MG63 (cell line): ENCODE measurements at regions not wholly inside any gene's neighbourhood (a gene's known extent, or its start where the extent isn't known, plus 50 kb on each side); places are given as distances from the start of the nearest gene placed in this dataset.
"Not testable (repeated sequence)": the region's sequence is repeated elsewhere in the genome, so short reads cannot be mapped to it uniquely, and the experiment has no call there.

Experiments
- DNase-seq: peaks from one replicate; pipeline ENCODE4 v3.0.0-alpha.2; 2020
- H3K27me3 ChIP-seq: fragments of 250-450 bp; sonication (Bioruptor Pico); 2 replicates; pipeline ENCODE4 v1.5.1; 2020; ENCODE audit warnings: mild to moderate bottlenecking, moderate library complexity
- H3K36me3 ChIP-seq: fragments of 250-450 bp; sonication (Bioruptor Pico); 2 replicates; pipeline ENCODE4 v1.5.1; 2020; ENCODE audit warnings: mild to moderate bottlenecking, moderate library complexity
- H3K4me3 ChIP-seq: fragments of 250-450 bp; sonication (Bioruptor Pico); 2 replicates; pipeline ENCODE4 v1.5.1; 2020; ENCODE audit warnings: mild to moderate bottlenecking, moderate library complexity
- H3K9me3 ChIP-seq: fragments of 250-450 bp; sonication (Bioruptor Pico); 2 replicates; pipeline ENCODE4 v1.5.1; 2020; ENCODE audit warnings: mild to moderate bottlenecking, moderate library complexity

DNA sequence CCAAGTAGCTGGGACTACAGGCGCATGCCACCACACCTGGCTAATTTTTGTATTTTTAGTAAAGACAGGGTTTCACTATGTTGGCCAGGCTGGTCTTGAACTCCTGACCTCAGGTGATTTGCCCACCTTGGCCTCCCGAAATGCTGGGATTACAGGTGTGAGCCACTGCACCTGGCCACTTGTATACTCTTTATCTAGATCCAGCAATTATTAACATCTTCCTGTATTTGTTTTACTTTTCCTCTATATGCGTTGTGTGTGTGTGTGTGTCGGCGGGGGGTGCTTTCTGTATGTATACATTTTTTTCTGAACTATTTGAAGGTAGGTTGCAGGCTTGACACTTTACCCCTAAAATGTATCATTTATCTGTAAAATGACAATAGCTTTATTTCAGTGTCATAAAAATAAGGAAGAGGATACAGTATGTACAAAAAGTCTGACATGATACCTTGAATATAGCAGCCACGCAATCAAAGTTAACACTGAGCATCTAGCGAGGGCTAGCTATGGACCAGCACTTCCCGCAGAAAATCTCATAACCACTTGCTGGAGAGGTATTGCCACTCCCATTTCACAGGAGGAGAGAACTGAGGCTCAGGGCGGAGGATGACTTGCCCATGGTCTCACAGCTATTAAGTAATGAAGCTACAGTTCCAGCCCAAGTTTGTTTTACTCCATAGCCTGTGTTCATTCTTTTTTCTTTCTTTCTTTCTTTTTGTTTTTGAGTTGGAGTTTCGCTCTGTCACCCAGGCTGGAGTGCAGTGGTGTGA lies 251.3 kb downstream of the MYCN start:
- Histone ChIP-seq H3K36me3 (no peaks in the 10 kb centered on the region), H3K27me3 (no peaks in the 10 kb centered on the region), H3K9me3 (no peaks in the 10 kb centered on the region; the same call in 1 of the 2 replicates), H3K4me3 (no peak overlapping the region)
- no peak for DNase-seq

GRCh38 chr2:16190446-16191270 lies 250.3 kb downstream of the MYCN start:
- H3K27me3 ChIP-seq: no peaks in the 10 kb centered on the region
- H3K9me3 ChIP-seq: no peaks in the 10 kb centered on the region; the same call in 1 of the 2 replicates
- H3K4me3 ChIP-seq: no peak overlapping the region
- DNase-seq: no peak
- no peaks in the 10 kb centered on the region for H3K36me3 ChIP-seq

- Histone ChIP-seq H3K27me3 (no peaks in the 10 kb centered on the region), H3K36me3 (no peaks in the 10 kb centered on the region), H3K9me3 (no peaks in the 10 kb centered on the region), H3K4me3 (no peak overlapping the region)
- DNase-seq: no peak
Observed at GRCh38 chr2:16189836-16190160, 249.4 kb downstream of the MYCN start.

- Histone ChIP-seq H3K4me3 (no peak overlapping the region), H3K27me3 (no peaks in the 10 kb centered on the region), H3K36me3 (no peaks in the 10 kb centered on the region), H3K9me3 (no peaks in the 10 kb centered on the region)
- no peak for DNase-seq
Observed at GRCh38 chr2:16189029-16189835, 248.9 kb downstream of the MYCN start.

GRCh38 chr2:16188261-16188890 lies 248.0 kb downstream of the MYCN start:
- H3K9me3 ChIP-seq: no peaks in the 10 kb centered on the region

DNA sequence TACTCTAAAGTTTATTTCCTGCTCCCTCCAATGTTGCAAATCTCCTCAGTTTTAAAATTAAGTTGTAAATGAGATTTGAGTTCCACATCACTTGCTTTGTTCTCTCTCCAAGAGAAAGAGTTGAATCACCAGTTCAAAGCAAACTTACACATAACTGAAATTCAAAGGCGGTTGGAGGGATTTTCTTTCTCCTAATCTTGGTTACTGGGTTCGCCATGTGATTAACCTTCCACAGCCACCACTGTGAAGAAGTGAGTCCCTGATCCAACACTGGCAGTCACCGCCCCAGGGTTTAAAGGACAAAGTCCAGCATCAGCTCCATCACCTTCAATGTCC lies 247.1 kb downstream of the MYCN start:
- Histone ChIP-seq H3K36me3 (no peaks in the 10 kb centered on the region), H3K9me3 (no peaks in the 10 kb centered on the region), H3K4me3 (no peak overlapping the region), H3K27me3 (no peaks in the 10 kb centered on the region)
- DNase-seq: no peak

More at GRCh38 chr2:16188261-16188890, 248.0 kb downstream of the MYCN start:
- Histone ChIP-seq H3K27me3 (no peaks in the 10 kb centered on the region), H3K4me3 (no peak overlapping the region), H3K36me3 (no peaks in the 10 kb centered on the region)
- DNase-seq: no peak

DNA sequence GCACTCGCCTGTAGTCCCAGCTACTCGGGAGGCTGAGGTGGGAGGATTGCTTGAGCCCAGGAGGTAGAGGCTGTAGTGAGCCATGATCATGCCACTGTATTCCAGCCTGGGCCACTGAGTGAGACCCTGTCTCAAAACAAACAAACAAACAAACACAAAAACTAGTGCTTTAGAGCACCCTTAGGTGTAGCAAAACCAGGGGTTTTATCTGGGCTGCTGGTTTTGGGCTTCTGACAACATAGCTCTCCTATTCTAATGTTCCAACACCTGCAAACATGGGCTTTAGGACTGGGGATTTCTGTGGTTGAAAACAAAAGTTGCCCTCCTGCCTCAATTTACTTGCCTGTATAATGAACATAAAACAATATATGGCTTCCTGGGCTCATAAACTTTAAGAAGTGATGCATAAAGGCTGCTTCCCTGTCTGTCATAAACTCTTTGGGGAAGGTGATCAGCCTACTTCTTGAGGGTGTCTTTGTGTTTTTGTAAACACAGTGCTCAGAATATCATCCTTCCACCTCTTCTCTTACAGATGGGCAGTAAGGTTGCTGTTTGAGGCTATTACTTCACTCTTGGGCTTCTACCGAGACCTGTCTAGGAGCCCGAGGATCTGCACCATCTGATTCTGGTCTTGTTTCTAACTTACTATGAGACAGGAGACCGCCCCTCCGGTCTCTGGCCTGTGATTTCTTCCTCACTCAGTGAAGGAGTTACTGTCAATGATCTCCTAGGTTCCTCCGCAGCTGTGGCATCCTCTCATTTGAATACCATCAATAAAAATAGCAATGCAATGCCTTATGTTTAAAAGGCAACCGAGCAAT lies 246.5 kb downstream of the MYCN start:
- H3K27me3 ChIP-seq: no peaks in the 10 kb centered on the region
- H3K4me3 ChIP-seq: no peak overlapping the region
- DNase-seq: no peak
- H3K36me3 ChIP-seq: no peaks in the 10 kb centered on the region
- H3K9me3 ChIP-seq: no peaks in the 10 kb centered on the region

DNA sequence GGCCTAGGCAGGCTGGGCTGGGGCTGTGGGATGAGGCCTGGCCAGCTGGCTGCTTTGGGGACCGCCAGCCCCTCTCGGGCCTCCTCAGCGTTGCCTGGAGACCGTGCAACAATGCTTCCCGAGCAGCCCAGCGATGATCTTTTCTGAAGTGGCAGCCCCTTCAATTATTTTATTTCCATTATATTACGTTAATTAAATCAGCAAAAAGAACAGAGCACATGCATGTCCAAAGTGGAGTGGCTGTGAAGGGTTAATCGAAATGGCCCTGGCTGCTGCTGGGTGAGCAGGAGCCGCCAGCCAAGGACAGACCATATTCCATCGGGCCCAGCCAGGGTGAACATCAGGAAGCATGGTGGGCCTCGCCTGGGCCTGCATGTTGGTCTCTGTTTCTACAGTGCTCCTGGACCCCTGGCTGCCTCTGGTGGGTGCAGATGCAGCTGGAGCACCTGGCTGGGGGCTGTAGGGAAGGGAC lies 245.5 kb downstream of the MYCN start:
- Histone ChIP-seq H3K4me3 (no peak overlapping the region), H3K27me3 (no peaks in the 10 kb centered on the region), H3K36me3 (no peaks in the 10 kb centered on the region), H3K9me3 (no peaks in the 10 kb centered on the region)
- DNase-seq: no peak

GRCh38 chr2:16184945-16185660 lies 244.8 kb downstream of the MYCN start:
- Histone ChIP-seq H3K9me3 (no peaks in the 10 kb centered on the region), H3K36me3 (no peaks in the 10 kb centered on the region), H3K27me3 (no peaks in the 10 kb centered on the region), H3K4me3 (no peak overlapping the region)
- no peak for DNase-seq

GRCh38 chr2:16184341-16184890 lies 244.1 kb downstream of the MYCN start:
- Histone ChIP-seq H3K4me3 (no peak overlapping the region), H3K36me3 (no peaks in the 10 kb centered on the region), H3K9me3 (no peaks in the 10 kb centered on the region), H3K27me3 (no peaks in the 10 kb centered on the region)
- DNase-seq: no peak

DNA sequence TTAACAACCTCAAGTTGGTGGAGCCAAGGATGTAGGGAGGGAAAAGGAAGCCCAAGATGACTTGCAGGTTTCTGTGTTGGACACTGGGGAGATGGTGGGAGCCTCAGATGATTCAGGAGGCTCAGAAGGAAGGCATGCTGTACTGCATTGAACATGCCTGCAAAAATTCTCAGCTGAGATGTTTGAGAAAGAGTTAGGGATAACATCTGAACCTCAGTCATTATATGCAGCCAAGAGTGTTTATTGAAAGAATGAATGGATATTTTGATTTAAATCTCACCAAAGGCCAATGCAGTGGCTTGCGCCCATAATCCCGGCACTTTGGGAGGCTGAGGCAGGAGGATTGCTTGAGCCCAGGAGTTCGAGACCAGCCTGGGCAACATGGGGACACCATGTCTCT lies 243.0 kb downstream of the MYCN start:
- no peak overlapping the region for H3K4me3 ChIP-seq
- H3K9me3 ChIP-seq: no peaks in the 10 kb centered on the region
- H3K27me3 ChIP-seq: no peaks in the 10 kb centered on the region
- no peak for DNase-seq
- H3K36me3 ChIP-seq: no peaks in the 10 kb centered on the region

DNA sequence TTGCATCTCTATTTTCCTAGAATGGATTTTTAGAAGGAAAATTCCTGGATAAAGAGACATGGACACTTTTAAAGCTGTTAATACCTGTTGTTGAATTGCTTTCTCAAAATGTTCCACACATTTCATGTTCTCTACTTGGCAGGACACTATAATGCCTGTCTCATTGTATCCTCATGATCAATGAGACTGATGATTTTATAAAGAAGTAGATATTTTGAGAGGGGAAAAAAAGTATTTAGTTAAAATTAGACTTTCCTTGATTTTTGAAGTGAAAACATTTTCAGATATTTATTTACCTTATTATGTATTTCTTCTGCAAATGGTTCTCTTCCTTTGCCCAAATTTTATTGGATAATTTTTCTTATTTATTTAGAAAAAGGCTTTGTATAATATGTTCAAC lies 242.5 kb downstream of the MYCN start:
- Histone ChIP-seq H3K27me3 (no peaks in the 10 kb centered on the region), H3K9me3 (no peaks in the 10 kb centered on the region), H3K4me3 (no peak overlapping the region), H3K36me3 (no peaks in the 10 kb centered on the region)
- no peak for DNase-seq

DNA sequence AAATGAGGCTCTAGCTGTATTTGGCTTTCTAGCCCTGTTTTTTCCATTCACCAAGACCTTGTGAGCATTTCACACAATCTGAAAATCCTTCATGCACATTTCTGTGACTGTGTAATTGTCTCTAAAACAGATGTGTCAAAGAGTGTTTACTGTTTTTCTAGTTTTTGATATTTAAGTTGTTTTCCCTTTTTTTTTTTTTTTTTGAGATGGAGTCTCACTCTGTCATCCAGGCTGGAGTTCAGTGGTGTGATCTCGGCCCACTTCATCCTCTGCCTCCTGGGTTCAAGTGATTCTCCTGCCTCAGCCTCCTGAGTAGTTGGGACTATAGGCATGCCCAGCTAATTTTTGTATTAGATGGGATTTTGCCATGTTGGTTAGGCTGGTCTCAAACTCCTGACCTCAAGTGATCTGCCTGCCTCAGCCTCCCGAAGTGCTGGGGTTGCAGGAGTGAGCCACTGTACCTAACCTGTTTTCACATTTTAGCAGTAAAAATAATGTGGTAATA lies 242.0 kb downstream of the MYCN start:
- not testable (repeated sequence) for H3K4me3 ChIP-seq, H3K36me3 ChIP-seq, H3K27me3 ChIP-seq, H3K9me3 ChIP-seq, DNase-seq

DNA sequence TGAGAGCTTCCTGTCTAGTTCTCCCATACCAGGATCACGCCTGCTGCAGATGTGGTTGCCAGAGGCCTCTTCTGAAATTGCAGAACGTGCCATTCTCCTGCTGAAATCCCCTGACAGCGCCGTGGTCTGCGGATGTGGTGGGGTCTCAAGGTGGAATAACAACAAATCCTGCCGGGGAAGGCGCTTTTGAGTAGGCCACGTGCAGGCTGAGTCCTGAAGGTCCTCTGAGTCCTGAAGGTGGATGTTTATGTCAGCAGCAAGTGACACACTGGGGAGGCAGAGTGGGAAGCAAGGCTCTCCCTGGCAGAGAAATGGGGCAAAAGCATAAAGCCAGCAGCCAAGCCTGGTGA lies 241.4 kb downstream of the MYCN start:
- Histone ChIP-seq H3K27me3 (no peaks in the 10 kb centered on the region), H3K4me3 (no peak overlapping the region), H3K9me3 (no peaks in the 10 kb centered on the region), H3K36me3 (no peaks in the 10 kb centered on the region)
- no peak for DNase-seq

- no peak for DNase-seq
- Histone ChIP-seq H3K36me3 (no peaks in the 10 kb centered on the region), H3K27me3 (no peaks in the 10 kb centered on the region), H3K4me3 (no peak overlapping the region), H3K9me3 (no peaks in the 10 kb centered on the region)
Observed at GRCh38 chr2:16181062-16181740, 240.9 kb downstream of the MYCN start.
